OCI-LY1 (cell line): ENCODE measurements at regions not wholly inside any gene's neighbourhood (a gene's known extent, or its start where the extent isn't known, plus 50 kb on each side); places are given as distances from the start of the nearest gene placed in this dataset.

Experiments
- CTCF ChIP-seq: fragments of 200-600 bp; sonication (generic), shearing (Covaris generic); IDR thresholded peaks from 2 replicates; pipeline ENCODE4 v1.5.1; 2017; ENCODE audit warnings: mild to moderate bottlenecking, antibody characterized with exemption, low read length, moderate library complexity, mixed read lengths
- EZH2 ChIP-seq: fragments of 200-600 bp; sonication (generic), shearing (Covaris generic); IDR thresholded peaks from 2 replicates; pipeline ENCODE4 v1.8.0; 2017; ENCODE audit warnings: borderline replicate concordance, mixed run types, mild to moderate bottlenecking, antibody characterized with exemption, low read length, moderate library complexity, mixed read lengths

- TF ChIP-seq CTCF (no peak), EZH2 (no peak)
These were observed 261.2 kb downstream of the TRIML1 start for GRCh38 chr4:188400451-188400850.
